Activated CD4-positive, alpha-beta T cell treated with anti-CD3 and anti-CD28 coated beads, Interleukin-2, amount 50 U/mL, for 48 hours (primary cell): ENCODE measurements at regions not wholly inside any gene's neighbourhood (a gene's known extent, or its start where the extent isn't known, plus 50 kb on each side); places are given as distances from the start of the nearest gene placed in this dataset.
"Not testable (repeated sequence)": the region's sequence is repeated elsewhere in the genome, so short reads cannot be mapped to it uniquely, and the experiment has no call there.

Source experiments
- DNase-seq, 2 experiments: peaks; one replicate each; pipeline ENCODE4 v3.0.0-alpha.2; 2020

GRCh38 chr1:14142397-14143100 is 442.6 kb downstream of the PRDM2 start:
- no peak for DNase-seq

GRCh38 chr1:14143777-14144176 is 443.8 kb downstream of the PRDM2 start:
- DNase-seq, result no peak

GRCh38 chr1:14148526-14148925 is 448.5 kb downstream of the PRDM2 start:
- DNase-seq, result no peak

- no peak for DNase-seq
Measured at GRCh38 chr1:14149431-14149830, 449.1 kb upstream of the KAZN start.

- DNase-seq, result no peak
Measured at GRCh38 chr1:14156543-14156942, 441.9 kb upstream of the KAZN start.

GRCh38 chr1:14160781-14161180 is 437.7 kb upstream of the KAZN start:
- DNase-seq, result no peak

- DNase-seq, result no peak
Measured at GRCh38 chr1:14163246-14163645, 435.2 kb upstream of the KAZN start.

- DNase-seq, result no peak
Measured at GRCh38 chr1:14165371-14165801, 433.1 kb upstream of the KAZN start.

GRCh38 chr1:14167884-14168283 is 430.6 kb upstream of the KAZN start:
- DNase-seq, result no peak

- DNase-seq, result no peak
Measured at GRCh38 chr1:14168326-14169063, 430.0 kb upstream of the KAZN start.

GRCh38 chr1:14173598-14173997 is 424.9 kb upstream of the KAZN start:
- no peak for DNase-seq

GRCh38 chr1:14177866-14178265 is 420.6 kb upstream of the KAZN start:
- not testable (repeated sequence) for DNase-seq

GRCh38 chr1:14180738-14181137 is 417.7 kb upstream of the KAZN start:
- DNase-seq, result no peak

- DNase-seq, result no peak
Measured at GRCh38 chr1:14181191-14181795, 417.2 kb upstream of the KAZN start.

GRCh38 chr1:14182856-14183255 is 415.6 kb upstream of the KAZN start:
- DNase-seq, result no peak

- no peak for DNase-seq
Measured at GRCh38 chr1:14183329-14183728, 415.2 kb upstream of the KAZN start.

- no peak for DNase-seq
Measured at GRCh38 chr1:14184454-14184853, 414.0 kb upstream of the KAZN start.

- no peak for DNase-seq
Measured at GRCh38 chr1:14189381-14189780, 409.1 kb upstream of the KAZN start.

GRCh38 chr1:14190508-14190907 is 408.0 kb upstream of the KAZN start:
- DNase-seq, result no peak

GRCh38 chr1:14194511-14194910 is 404.0 kb upstream of the KAZN start:
- no peak for DNase-seq

- DNase-seq, result no peak
Measured at GRCh38 chr1:14205066-14205465, 393.4 kb upstream of the KAZN start.

- no peak for DNase-seq
Measured at GRCh38 chr1:14215151-14215550, 383.3 kb upstream of the KAZN start.

- no peak for DNase-seq
Measured at GRCh38 chr1:14217384-14217783, 381.1 kb upstream of the KAZN start.

- DNase-seq, result no peak
Measured at GRCh38 chr1:14220324-14220723, 378.2 kb upstream of the KAZN start.
